Large intestine (tissue), 3 donors: ENCODE measurements at regions not wholly inside any gene's neighbourhood (a gene's known extent, or its start where the extent isn't known, plus 50 kb on each side); places are given as distances from the start of the nearest gene placed in this dataset.

Source experiments
- DNase-seq, 2 donors: peaks; one replicate each; pipeline versions ENCODE4 v3.0.0 to v3.0.0-alpha.2; 2013
- H3K27ac ChIP-seq: one replicate; pipeline ENCODE4 v1.5.1; 2013; ENCODE audit warnings: low read length
- H3K27me3 ChIP-seq: 2 replicates; pipeline ENCODE4 v1.6.1; 2013; ENCODE audit warnings: low read length; ENCODE audit not compliant: control insufficient read depth, insufficient read depth
- H3K36me3 ChIP-seq: 2 replicates; pipeline ENCODE4 v1.6.1; 2013; ENCODE audit warnings: low read length; ENCODE audit not compliant: control insufficient read depth, insufficient read depth
- H3K4me1 ChIP-seq: one replicate; pipeline ENCODE4 v1.6.1; 2013; ENCODE audit warnings: low read length; ENCODE audit not compliant: control insufficient read depth, insufficient read depth
- H3K4me3 ChIP-seq: one replicate; pipeline ENCODE4 v1.5.1; 2013; ENCODE audit warnings: low read length
- H3K9me3 ChIP-seq: one replicate; pipeline ENCODE4 v1.6.1; 2013; ENCODE audit warnings: mild to moderate bottlenecking, low read depth, low read length, moderate library complexity; ENCODE audit not compliant: control insufficient read depth
- WGBS: methylation state at CpG from one replicate; pipeline ENCODE4 v1.1.5; 2013; ENCODE audit warnings: low lambda C conversion rate; ENCODE audit not compliant: insufficient coverage; 5-methylcytosine and 5-hydroxymethylcytosine counted together

- no CpG with 5 or more reads among the region's 1 CpG for WGBS
- DNase-seq = no peak
- H3K27me3 ChIP-seq = peaks cover 5% of the 10 kb centered on the region
- H3K36me3 ChIP-seq = no peaks in the 10 kb centered on the region
- H3K4me3 ChIP-seq = no peak overlapping the region
- H3K27ac ChIP-seq = no peak overlapping the region
- H3K4me1 ChIP-seq = no peaks in the 10 kb centered on the region
- H3K9me3 ChIP-seq = no peaks in the 10 kb centered on the region
Measured at GRCh38 chr11:45477588-45477987, 187.8 kb downstream of the CHST1 start.

GRCh38 chr11:45476126-45476525 is 189.3 kb downstream of the CHST1 start:
- H3K9me3 ChIP-seq = no peaks in the 10 kb centered on the region
- no peak overlapping the region for H3K27ac ChIP-seq
- WGBS = no CpG with 5 or more reads among the region's 2 CpGs
- no peak for DNase-seq
- H3K36me3 ChIP-seq = no peaks in the 10 kb centered on the region
- no peak overlapping the region for H3K4me3 ChIP-seq
- no peaks in the 10 kb centered on the region for H3K4me1 ChIP-seq
- peaks cover 5% of the 10 kb centered on the region for H3K27me3 ChIP-seq

GRCh38 chr11:45475173-45475572 is 189.0 kb upstream of the SYT13 start:
- no peak for DNase-seq
- H3K9me3 ChIP-seq = no peaks in the 10 kb centered on the region
- no peak overlapping the region for H3K4me3 ChIP-seq
- H3K27ac ChIP-seq = no peak overlapping the region
- peaks cover 1% of the 10 kb centered on the region for H3K27me3 ChIP-seq
- H3K4me1 ChIP-seq = no peaks in the 10 kb centered on the region
- no peaks in the 10 kb centered on the region for H3K36me3 ChIP-seq
- WGBS = no CpG with 5 or more reads among the region's 2 CpGs

- no peak overlapping the region for H3K27ac ChIP-seq
- H3K27me3 ChIP-seq = no peaks in the 10 kb centered on the region
- no peak overlapping the region for H3K4me3 ChIP-seq
- no peaks in the 10 kb centered on the region for H3K4me1 ChIP-seq
- H3K9me3 ChIP-seq = no peaks in the 10 kb centered on the region
- 0% methylated on average over 1 of the region's 3 CpGs for WGBS
- H3K36me3 ChIP-seq = no peaks in the 10 kb centered on the region
- peak; percentile 7 to 14 for DNase-seq
Measured at GRCh38 chr11:45473341-45473895, 187.3 kb upstream of the SYT13 start.

- Histone ChIP-seq H3K27me3 (no peaks in the 10 kb centered on the region), H3K9me3 (no peaks in the 10 kb centered on the region), H3K4me3 (no peak overlapping the region), H3K27ac (no peak overlapping the region), H3K36me3 (no peaks in the 10 kb centered on the region), H3K4me1 (no peaks in the 10 kb centered on the region)
- DNase-seq = no peak
- 60% methylated on average over 1 of the region's 14 CpGs for WGBS
Measured at GRCh38 chr11:45472716-45473317, 186.7 kb upstream of the SYT13 start.

GRCh38 chr11:45471266-45471665 is 185.1 kb upstream of the SYT13 start:
- Histone ChIP-seq H3K9me3 (no peaks in the 10 kb centered on the region), H3K4me1 (no peaks in the 10 kb centered on the region), H3K27me3 (no peaks in the 10 kb centered on the region), H3K4me3 (no peak overlapping the region), H3K36me3 (no peaks in the 10 kb centered on the region), H3K27ac (no peak overlapping the region)
- no CpG with 5 or more reads among the region's 4 CpGs for WGBS
- no peak for DNase-seq

- no peaks in the 10 kb centered on the region for H3K36me3 ChIP-seq
- no peak for DNase-seq
- no peaks in the 10 kb centered on the region for H3K27me3 ChIP-seq
- no peaks in the 10 kb centered on the region for H3K9me3 ChIP-seq
- H3K27ac ChIP-seq = no peak overlapping the region
- WGBS = no CpG with 5 or more reads among the region's 3 CpGs
- no peaks in the 10 kb centered on the region for H3K4me1 ChIP-seq
- no peak overlapping the region for H3K4me3 ChIP-seq
Measured at GRCh38 chr11:45470794-45471167, 184.6 kb upstream of the SYT13 start.

- no peak overlapping the region for H3K4me3 ChIP-seq
- H3K27ac ChIP-seq = no peak overlapping the region
- no CpG with 5 or more reads among the region's 8 CpGs for WGBS
- no peaks in the 10 kb centered on the region for H3K9me3 ChIP-seq
- H3K27me3 ChIP-seq = no peaks in the 10 kb centered on the region
- no peaks in the 10 kb centered on the region for H3K4me1 ChIP-seq
- no peaks in the 10 kb centered on the region for H3K36me3 ChIP-seq
- no peak for DNase-seq
Measured at GRCh38 chr11:45470151-45470793, 184.1 kb upstream of the SYT13 start.

- no peaks in the 10 kb centered on the region for H3K27me3 ChIP-seq
- no peaks in the 10 kb centered on the region for H3K4me1 ChIP-seq
- WGBS = 83% methylated on average over 1 of the region's 7 CpGs
- no peak overlapping the region for H3K27ac ChIP-seq
- H3K9me3 ChIP-seq = no peaks in the 10 kb centered on the region
- DNase-seq = peak in 1 of 2 donors; percentile 17
- no peaks in the 10 kb centered on the region for H3K36me3 ChIP-seq
- H3K4me3 ChIP-seq = no peak overlapping the region
Measured at GRCh38 chr11:45468267-45468856, 182.2 kb upstream of the SYT13 start.

- H3K27me3 ChIP-seq = peaks cover 4% of the 10 kb centered on the region
- no CpG with 5 or more reads among the region's 4 CpGs for WGBS
- no peaks in the 10 kb centered on the region for H3K4me1 ChIP-seq
- no peaks in the 10 kb centered on the region for H3K9me3 ChIP-seq
- no peak for DNase-seq
- H3K4me3 ChIP-seq = no peak overlapping the region
- H3K36me3 ChIP-seq = no peaks in the 10 kb centered on the region
- no peak overlapping the region for H3K27ac ChIP-seq
Measured at GRCh38 chr11:45463541-45463940, 177.4 kb upstream of the SYT13 start.
